ENCODE measurements at regions not wholly inside any gene's neighbourhood (a gene's known extent, or its start where the extent isn't known, plus 50 kb on each side); places are given as distances from the start of the nearest gene placed in this dataset.

DNA sequence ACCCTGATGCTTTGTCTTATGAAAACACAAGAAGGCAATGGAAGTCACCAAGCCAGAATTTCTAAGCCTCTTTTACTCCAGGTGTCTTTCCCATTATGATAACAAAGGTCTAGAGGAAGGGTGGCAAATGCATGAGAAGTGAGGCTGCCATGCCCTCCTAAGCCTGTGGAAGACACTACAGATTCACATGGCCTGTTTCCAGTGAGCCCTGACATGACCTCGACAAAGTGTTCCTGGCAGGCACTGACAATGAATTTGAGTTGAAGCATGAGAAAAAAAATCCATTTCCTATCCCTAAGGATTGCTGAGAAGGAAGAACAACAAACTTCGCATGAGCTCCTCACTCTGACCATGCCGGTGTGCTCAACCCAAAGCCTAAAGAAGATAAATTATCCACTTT lies 268.0 kb downstream of the HTR7 start:
- ChIA-PET CTCF (no interaction called here), POLR2A (no interaction called here)
- Histone ChIP-seq H3K9me3 (ENCODE audit: control insufficient read depth in 2 of 3, low read length in 3 of 3) (no peaks in the 10 kb centered on the region), H3K27me3 (ENCODE audit: control insufficient read depth in 2 of 2, insufficient read depth in 2 of 2, low read length in 2 of 2) (no peaks in the 10 kb centered on the region), H3K27ac (ENCODE audit: low read depth, low read length) (no peak overlapping the region), H3K4me1 (ENCODE audit: control insufficient read depth in 2 of 2, insufficient read depth in 2 of 2, low read length in 2 of 2) (no peaks in the 10 kb centered on the region), H3K4me3 (ENCODE audit: low read length) (no peak overlapping the region), H3K36me3 (ENCODE audit: control insufficient read depth in 2 of 3, insufficient read depth in 3 of 3, low read length in 3 of 3) (no peaks in the 10 kb centered on the region)
- H3K27ac Mint-ChIP-seq, result no peak overlapping the region
- H3K4me1 Mint-ChIP-seq, result no peaks in the 10 kb centered on the region
- H3K36me3 Mint-ChIP-seq, result no peaks in the 10 kb centered on the region
- DNase-seq, result no peak
- intact Hi-C loops (cut with micrococcal nuclease), result no loop called here
- no peak overlapping the region for H3K4me3 Mint-ChIP-seq
- no peak for ATAC-seq
- peaks cover 0 to 5% (median 0%) of the 10 kb centered on the region in 11 donors for H3K9me3 Mint-ChIP-seq
- peaks cover 2 to 14% (median 8%) of the 10 kb centered on the region in 5 donors for H3K27me3 Mint-ChIP-seq

DNA sequence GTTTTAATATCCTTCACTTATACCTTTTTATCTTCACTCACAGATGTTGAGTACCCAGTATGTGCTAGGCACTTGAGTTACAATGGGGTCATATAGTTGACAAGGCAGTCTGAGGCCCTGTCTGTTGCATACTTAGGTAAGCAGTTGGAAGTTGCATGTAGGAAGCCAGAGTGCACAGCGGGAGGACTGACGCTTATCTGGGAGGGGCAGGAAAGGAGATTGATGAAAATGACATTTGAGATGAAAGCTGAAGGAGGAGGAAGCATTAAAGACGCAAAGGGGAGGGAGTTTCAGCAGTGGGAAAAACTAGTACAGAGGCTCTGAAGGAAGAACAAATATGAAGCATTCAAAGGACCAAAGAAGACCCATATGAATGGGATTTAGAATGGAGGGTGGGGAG lies 266.2 kb downstream of the HTR7 start:
- no peak overlapping the region for H3K27ac Mint-ChIP-seq
- no peak overlapping the region for H3K4me3 Mint-ChIP-seq
- no peak for ATAC-seq
- H3K27ac ChIP-seq (ENCODE audit: low read depth, low read length), result no peak overlapping the region
- H3K9me3 Mint-ChIP-seq, result peaks cover 0 to 5% (median 0%) of the 10 kb centered on the region in 11 donors
- no peaks in the 10 kb centered on the region for H3K36me3 Mint-ChIP-seq
- intact Hi-C loops (cut with micrococcal nuclease), result no loop called here
- peaks cover 2 to 18% (median 14%) of the 10 kb centered on the region in 5 donors for H3K27me3 Mint-ChIP-seq
- no peak overlapping the region for H3K4me3 ChIP-seq (ENCODE audit: low read length)
- no peaks in the 10 kb centered on the region for H3K9me3 ChIP-seq (ENCODE audit: control insufficient read depth in 2 of 3, low read length in 3 of 3)
- no peaks in the 10 kb centered on the region for H3K27me3 ChIP-seq (ENCODE audit: control insufficient read depth in 2 of 2, insufficient read depth in 2 of 2, low read length in 2 of 2)
- H3K4me1 ChIP-seq (ENCODE audit: control insufficient read depth in 2 of 2, insufficient read depth in 2 of 2, low read length in 2 of 2), result no peaks in the 10 kb centered on the region
- H3K36me3 ChIP-seq (ENCODE audit: control insufficient read depth in 2 of 3, insufficient read depth in 3 of 3, low read length in 3 of 3), result no peaks in the 10 kb centered on the region
- H3K4me1 Mint-ChIP-seq, result no peaks in the 10 kb centered on the region
- POLR2A ChIA-PET, result no interaction called here
- CTCF ChIA-PET, result no interaction called here
- DNase-seq, result no peak

DNA sequence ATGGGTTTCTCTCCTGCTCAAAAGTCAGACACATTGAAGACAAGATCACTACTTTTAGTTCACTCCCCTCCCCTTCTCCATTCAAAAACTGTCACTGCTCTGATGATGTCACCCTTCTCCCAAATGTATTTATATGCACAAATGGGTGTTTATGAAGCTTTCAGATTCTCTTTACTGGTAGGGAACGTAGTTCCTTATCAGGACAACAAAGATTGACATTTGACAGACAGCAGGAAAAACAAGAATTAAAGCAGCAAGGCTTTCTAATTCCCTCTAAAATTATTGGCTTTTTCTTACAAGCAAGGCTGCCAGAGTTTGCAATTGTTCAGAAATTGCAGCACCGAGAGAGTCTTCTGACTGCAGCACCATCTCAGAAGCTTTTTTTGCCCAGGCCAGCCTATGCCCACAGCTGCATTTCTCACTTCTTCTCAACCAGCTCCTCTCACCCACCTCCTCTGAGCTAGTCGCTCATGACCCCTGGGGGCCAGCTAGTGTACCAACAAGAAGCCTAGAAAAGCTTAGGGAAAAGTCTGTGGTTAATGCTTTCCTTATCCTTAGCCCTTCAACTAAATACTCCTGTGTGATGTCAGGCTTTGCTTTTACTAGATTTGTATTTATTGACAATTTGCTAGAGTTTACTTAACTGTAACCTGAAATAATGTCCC lies 265.1 kb downstream of the HTR7 start:
- ChIA-PET POLR2A (no interaction called here), CTCF (no interaction called here)
- no peaks in the 10 kb centered on the region for H3K36me3 ChIP-seq (ENCODE audit: control insufficient read depth in 2 of 3, insufficient read depth in 3 of 3, low read length in 3 of 3)
- intact Hi-C loops (cut with micrococcal nuclease), result no loop called here
- H3K4me3 Mint-ChIP-seq, result no peak overlapping the region
- H3K9me3 Mint-ChIP-seq, result peaks cover 0 to 5% (median 0%) of the 10 kb centered on the region in 11 donors
- no peak overlapping the region for H3K27ac Mint-ChIP-seq
- H3K27me3 ChIP-seq (ENCODE audit: control insufficient read depth in 2 of 2, insufficient read depth in 2 of 2, low read length in 2 of 2), result no peaks in the 10 kb centered on the region
- no peaks in the 10 kb centered on the region for H3K9me3 ChIP-seq (ENCODE audit: control insufficient read depth in 2 of 3, low read length in 3 of 3)
- no peak for DNase-seq
- H3K4me1 ChIP-seq (ENCODE audit: control insufficient read depth in 2 of 2, insufficient read depth in 2 of 2, low read length in 2 of 2), result no peaks in the 10 kb centered on the region
- no peak for ATAC-seq
- H3K4me3 ChIP-seq (ENCODE audit: low read length), result no peak overlapping the region
- H3K27me3 Mint-ChIP-seq, result peaks cover 2 to 17% (median 14%) of the 10 kb centered on the region in 5 donors
- no peaks in the 10 kb centered on the region for H3K4me1 Mint-ChIP-seq
- H3K36me3 Mint-ChIP-seq, result no peaks in the 10 kb centered on the region
- no peak overlapping the region for H3K27ac ChIP-seq (ENCODE audit: low read depth, low read length)

DNA sequence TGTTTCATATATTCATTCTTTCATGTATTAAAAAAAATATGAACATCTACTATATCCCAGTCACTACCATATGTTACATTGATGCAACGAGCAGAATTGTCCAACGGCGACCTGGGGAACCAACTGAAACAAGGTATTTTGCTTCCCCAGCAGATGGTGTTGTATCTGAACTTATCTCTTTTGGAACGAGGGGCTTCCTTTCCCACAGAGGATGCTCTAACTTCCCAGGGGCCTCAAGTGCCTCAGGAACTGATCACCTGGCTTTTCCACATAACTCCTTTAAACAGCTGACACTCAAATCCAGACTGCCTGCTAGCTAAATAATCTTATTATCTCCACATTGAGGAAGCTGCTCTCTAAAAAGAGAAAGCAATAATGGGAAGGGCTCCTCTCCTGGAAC lies 259.3 kb downstream of the HTR7 start:
- Mint-ChIP-seq H3K36me3 (no peaks in the 10 kb centered on the region), H3K27ac (no peak overlapping the region), H3K4me1 (no peaks in the 10 kb centered on the region), H3K4me3 (no peak overlapping the region), H3K9me3 (peaks cover 0 to 10% (median 4%) of the 10 kb centered on the region in 11 donors), H3K27me3 (peaks cover 0 to 11% (median 10%) of the 10 kb centered on the region in 5 donors)
- Histone ChIP-seq H3K9me3 (ENCODE audit: control insufficient read depth in 2 of 3, low read length in 3 of 3) (peaks cover 0 to 6% (median 0%) of the 10 kb centered on the region in 3 experiments), H3K36me3 (ENCODE audit: control insufficient read depth in 2 of 3, insufficient read depth in 3 of 3, low read length in 3 of 3) (no peaks in the 10 kb centered on the region), H3K27ac (ENCODE audit: low read depth, low read length) (no peak overlapping the region), H3K27me3 (ENCODE audit: control insufficient read depth in 2 of 2, insufficient read depth in 2 of 2, low read length in 2 of 2) (no peaks in the 10 kb centered on the region), H3K4me3 (ENCODE audit: low read length) (no peak overlapping the region), H3K4me1 (ENCODE audit: control insufficient read depth in 2 of 2, insufficient read depth in 2 of 2, low read length in 2 of 2) (no peaks in the 10 kb centered on the region)
- intact Hi-C loops (cut with micrococcal nuclease), result no loop called here
- CTCF ChIA-PET, result no interaction called here
- POLR2A ChIA-PET, result no interaction called here
- DNase-seq, result no peak
- no peak for ATAC-seq

DNA sequence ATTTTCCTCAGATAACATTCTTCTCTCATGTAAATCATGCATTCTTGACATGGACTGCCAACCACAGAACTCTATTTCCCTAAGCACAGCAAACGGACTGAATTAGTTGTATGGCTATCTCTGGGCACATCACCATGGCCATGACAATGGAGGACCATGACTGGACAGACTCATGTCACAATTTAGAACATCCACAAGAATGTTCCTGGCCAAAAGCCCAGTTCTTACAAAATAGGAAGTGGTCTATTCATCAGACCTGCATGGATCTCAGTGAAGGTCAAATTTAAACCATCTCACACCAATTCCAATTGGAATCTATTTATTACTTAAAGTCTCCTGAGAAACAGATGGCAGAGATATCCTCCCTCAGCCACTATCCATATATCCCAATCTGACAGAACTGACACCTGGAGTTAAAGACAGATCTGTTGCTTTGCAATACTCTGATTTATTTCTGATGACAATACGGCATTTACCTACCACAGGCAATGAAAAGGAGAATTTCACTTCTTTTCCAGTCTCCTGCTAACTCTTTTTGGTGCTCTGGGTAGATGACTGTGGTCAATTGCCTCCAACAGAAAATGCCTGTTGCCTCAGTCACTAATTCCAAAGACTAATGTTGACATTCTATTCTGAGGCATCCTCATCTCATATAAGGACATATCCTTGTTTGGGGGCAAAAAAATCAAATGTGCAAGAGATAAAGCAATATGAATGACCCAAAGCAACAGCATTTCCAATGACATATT lies 254.8 kb downstream of the HTR7 start:
- peaks cover 0 to 4% (median 0%) of the 10 kb centered on the region in 5 donors for H3K36me3 Mint-ChIP-seq

DNA sequence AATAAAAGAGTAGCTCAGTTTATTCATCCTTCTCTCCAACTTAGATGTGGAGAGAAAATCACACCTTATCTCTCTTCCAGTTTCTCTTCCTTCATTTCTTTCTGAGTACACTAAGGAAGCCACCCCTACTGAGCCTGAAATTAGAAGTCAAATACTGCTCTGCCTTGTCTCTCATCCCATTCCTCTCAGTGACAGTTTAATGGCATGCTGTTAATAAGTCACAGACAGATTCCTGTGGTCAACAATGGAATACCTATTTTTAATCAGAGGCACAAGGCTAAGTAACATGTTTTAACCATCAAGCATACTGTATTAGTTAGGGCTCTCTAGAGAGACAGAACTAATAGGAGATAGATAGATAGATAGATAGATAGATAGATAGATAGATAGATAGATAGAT lies 253.2 kb downstream of the HTR7 start:
- Mint-ChIP-seq H3K27me3 (peaks cover 0 to 5% (median 4%) of the 10 kb centered on the region in 5 donors), H3K4me3 (no peak overlapping the region), H3K4me1 (no peaks in the 10 kb centered on the region), H3K27ac (no peak overlapping the region), H3K9me3 (peaks cover 0 to 16% (median 4%) of the 10 kb centered on the region in 11 donors), H3K36me3 (peaks cover 0 to 4% (median 0%) of the 10 kb centered on the region in 5 donors)
- DNase-seq (no peak), ATAC-seq (no peak)
- Histone ChIP-seq H3K4me1 (ENCODE audit: control insufficient read depth in 2 of 2, insufficient read depth in 2 of 2, low read length in 2 of 2) (no peaks in the 10 kb centered on the region), H3K36me3 (ENCODE audit: control insufficient read depth in 2 of 3, insufficient read depth in 3 of 3, low read length in 3 of 3) (no peaks in the 10 kb centered on the region), H3K27ac (ENCODE audit: low read depth, low read length) (no peak overlapping the region), H3K9me3 (ENCODE audit: control insufficient read depth in 2 of 3, low read length in 3 of 3) (peaks cover 0 to 6% (median 0%) of the 10 kb centered on the region in 3 experiments), H3K27me3 (ENCODE audit: control insufficient read depth in 2 of 2, insufficient read depth in 2 of 2, low read length in 2 of 2) (no peaks in the 10 kb centered on the region), H3K4me3 (ENCODE audit: low read length) (no peak overlapping the region)
- POLR2A ChIA-PET, result no interaction called here
- intact Hi-C loops (cut with micrococcal nuclease), result no loop called here
- CTCF ChIA-PET, result no interaction called here

More for the DNA sequence above, 254.8 kb downstream of the HTR7 start:
- Mint-ChIP-seq H3K27ac (no peak overlapping the region), H3K9me3 (peaks cover 0 to 16% (median 4%) of the 10 kb centered on the region in 11 donors), H3K27me3 (peaks cover 0 to 5% (median 4%) of the 10 kb centered on the region in 5 donors), H3K4me1 (no peaks in the 10 kb centered on the region), H3K4me3 (no peak overlapping the region)
- H3K36me3 ChIP-seq (ENCODE audit: control insufficient read depth in 2 of 3, insufficient read depth in 3 of 3, low read length in 3 of 3), result no peaks in the 10 kb centered on the region
- ATAC-seq (no peak), DNase-seq (no peak)
- POLR2A ChIA-PET, result no interaction called here
- CTCF ChIA-PET, result no interaction called here
- H3K4me3 ChIP-seq (ENCODE audit: low read length), result no peak overlapping the region
- no peaks in the 10 kb centered on the region for H3K27me3 ChIP-seq (ENCODE audit: control insufficient read depth in 2 of 2, insufficient read depth in 2 of 2, low read length in 2 of 2)
- intact Hi-C loops (cut with micrococcal nuclease), result no loop called here
- no peaks in the 10 kb centered on the region for H3K4me1 ChIP-seq (ENCODE audit: control insufficient read depth in 2 of 2, insufficient read depth in 2 of 2, low read length in 2 of 2)
- no peak overlapping the region for H3K27ac ChIP-seq (ENCODE audit: low read depth, low read length)
- peaks cover 0 to 6% (median 0%) of the 10 kb centered on the region in 3 experiments for H3K9me3 ChIP-seq (ENCODE audit: control insufficient read depth in 2 of 3, low read length in 3 of 3)

DNA sequence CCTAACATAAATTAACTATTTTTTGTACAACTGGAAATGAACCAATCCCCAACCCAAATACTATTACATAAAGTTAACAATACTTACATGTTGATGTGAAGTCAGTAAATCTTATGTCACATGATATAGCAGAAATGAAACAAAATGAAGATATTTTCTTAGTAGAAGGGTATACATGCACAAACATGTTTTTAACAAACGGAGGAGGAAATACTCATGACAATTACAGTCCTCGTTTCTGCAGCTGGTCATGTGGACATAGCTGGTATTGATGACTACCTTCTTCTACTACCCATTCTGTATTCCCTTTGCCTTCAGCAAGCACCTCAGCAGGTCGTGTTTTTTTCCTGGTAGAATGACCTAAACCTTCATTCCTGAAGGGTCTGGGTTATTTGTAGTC lies 252.3 kb downstream of the HTR7 start:
- DNase-seq (no peak), ATAC-seq (no peak)
- Histone ChIP-seq H3K36me3 (ENCODE audit: control insufficient read depth in 2 of 3, insufficient read depth in 3 of 3, low read length in 3 of 3) (no peaks in the 10 kb centered on the region), H3K4me1 (ENCODE audit: control insufficient read depth in 2 of 2, insufficient read depth in 2 of 2, low read length in 2 of 2) (no peaks in the 10 kb centered on the region), H3K27me3 (ENCODE audit: control insufficient read depth in 2 of 2, insufficient read depth in 2 of 2, low read length in 2 of 2) (no peaks in the 10 kb centered on the region), H3K27ac (ENCODE audit: low read depth, low read length) (no peak overlapping the region), H3K9me3 (ENCODE audit: control insufficient read depth in 2 of 3, low read length in 3 of 3) (peaks cover 0 to 6% (median 0%) of the 10 kb centered on the region in 3 experiments), H3K4me3 (ENCODE audit: low read length) (no peak overlapping the region)
- no peak overlapping the region for H3K4me3 Mint-ChIP-seq
- peaks cover 0 to 12% (median 3%) of the 10 kb centered on the region in 11 donors for H3K9me3 Mint-ChIP-seq
- H3K4me1 Mint-ChIP-seq, result no peaks in the 10 kb centered on the region
- H3K36me3 Mint-ChIP-seq, result peaks cover 0 to 4% (median 0%) of the 10 kb centered on the region in 5 donors
- POLR2A ChIA-PET, result no interaction called here
- H3K27me3 Mint-ChIP-seq, result peaks cover 0 to 5% (median 0%) of the 10 kb centered on the region in 5 donors
- H3K27ac Mint-ChIP-seq, result no peak overlapping the region
- CTCF ChIA-PET, result no interaction called here
- intact Hi-C loops (cut with micrococcal nuclease), result no loop called here
